Sigmoid colon (tissue), 6 donors: ENCODE measurements at regions not wholly inside any gene's neighbourhood (a gene's known extent, or its start where the extent isn't known, plus 50 kb on each side); places are given as distances from the start of the nearest gene placed in this dataset.

ENCODE experiments used
- DNase-seq: peaks from one replicate; pipeline ENCODE4 v3.0.0-alpha.2; 2019
- H3K27ac ChIP-seq, 4 donors: fragments of 200-600 bp; sonication (generic); one replicate each; pipeline ENCODE4 v1.5.1; 2016 to 2019; ENCODE audit warnings: mild to moderate bottlenecking in 1 of 4
- H3K27me3 ChIP-seq, 3 donors: fragments of 200-600 bp; sonication (generic); one replicate each; pipeline ENCODE4 v1.5.1; 2019; ENCODE audit warnings: mild to moderate bottlenecking in 1 of 3
- H3K36me3 ChIP-seq, 4 donors: fragments of 200-600 bp; sonication (generic); one replicate each; pipeline ENCODE4 v1.5.1; 2016 to 2019
- H3K4me1 ChIP-seq, 4 donors: fragments of 200-600 bp; sonication (generic); one replicate each; pipeline ENCODE4 v1.5.1; 2017 to 2019
- H3K4me3 ChIP-seq, 4 donors: fragments of 200-600 bp; sonication (generic); one replicate each; pipeline ENCODE4 v1.5.1; 2017 to 2019; ENCODE audit warnings: mild to moderate bottlenecking in 2 of 4, moderate library complexity in 1 of 4
- H3K9me3 ChIP-seq, 4 donors: fragments of 200-600 bp in 3 of 4; sonication (generic) in 3 of 4; one replicate each; pipeline versions ENCODE4 v1.5.1 to v1.6.1; 2013 to 2019
- CTCF ChIP-seq, 4 experiments: fragments of 450-650 bp in 3 of 4; fragments of 200-600 bp in 1 of 4; IDR thresholded peaks; one replicate each; pipeline ENCODE4 v1.5.1; 2016 to 2019; ENCODE audit warnings: antibody characterized with exemption in 4 of 4, mild to moderate bottlenecking in 3 of 4, moderate library complexity in 2 of 4
- EP300 ChIP-seq, 4 donors: sonication (generic); formaldehyde crosslinking; IDR thresholded peaks; one replicate each; pipeline ENCODE4 v1.6.1; 2017; ENCODE audit warnings: antibody characterized with exemption in 4 of 4
- POLR2A ChIP-seq, 2 donors: fragments of 450-650 bp; IDR thresholded peaks; one replicate each; pipeline ENCODE4 v1.6.1; 2016; ENCODE audit warnings: antibody characterized with exemption in 2 of 2, mild to moderate bottlenecking in 2 of 2, moderate library complexity in 2 of 2
- POLR2AphosphoS5 ChIP-seq, 4 donors: sonication (generic); formaldehyde crosslinking; IDR thresholded peaks; one replicate each; pipeline ENCODE4 v1.6.1; 2017; ENCODE audit warnings: antibody characterized with exemption in 4 of 4
- WGBS, 2 donors: extraction: QIAGEN DNeasy Blood & Tissue Kit; methylation state at CpG; one replicate each; pipeline ENCODE4 v1.1.7; 2013; 5-methylcytosine and 5-hydroxymethylcytosine counted together
- intact Hi-C: fragments of 100-400 bp; cut with DNase I; formaldehyde crosslinking; loops from one replicate; pipeline ENCODE4 v1.15.1; 2023
- donor health status: healthy with polysubstance abuse.
- donor health status: healthy.

GRCh38 chr3:194076475-194076874 lies 59.5 kb upstream of the HES1 start:
- H3K9me3 ChIP-seq, result no peaks in the 10 kb centered on the region
- no peaks in the 10 kb centered on the region for H3K36me3 ChIP-seq
- no peak for DNase-seq
- 18 to 67% methylated on average over 7 of the region's 7 CpGs for WGBS, 2 donors
- intact Hi-C loops, result no loop called here
- H3K4me3 ChIP-seq, result no peak overlapping the region
- H3K27me3 ChIP-seq, result no peaks in the 10 kb centered on the region
- H3K27ac ChIP-seq, result no peak overlapping the region
- no peak for TF ChIP-seq POLR2A (IDR thresholded peaks at IDR 0.05)
- TF ChIP-seq POLR2AphosphoS5 (IDR thresholded peaks at IDR 0.05), result no peak
- no peak for TF ChIP-seq EP300 (IDR thresholded peaks at IDR 0.05)
- no peak for TF ChIP-seq CTCF (IDR thresholded peaks at IDR 0.05)
- H3K4me1 ChIP-seq, result peaks cover 0 to 5% (median 4%) of the 10 kb centered on the region in 4 donors

- no peaks in the 10 kb centered on the region for H3K9me3 ChIP-seq
- H3K27ac ChIP-seq, result no peak overlapping the region
- WGBS, 2 donors, result 76 to 85% methylated on average over 2 of the region's 2 CpGs
- no peak for DNase-seq
- intact Hi-C loops, result no loop called here
- H3K4me1 ChIP-seq, result peaks cover 0 to 3% (median 0%) of the 10 kb centered on the region in 4 donors
- no peaks in the 10 kb centered on the region for H3K27me3 ChIP-seq
- no peaks in the 10 kb centered on the region for H3K36me3 ChIP-seq
- TF ChIP-seq CTCF (IDR thresholded peaks at IDR 0.05) (no peak), POLR2AphosphoS5 (IDR thresholded peaks at IDR 0.05) (no peak), EP300 (IDR thresholded peaks at IDR 0.05) (no peak), POLR2A (IDR thresholded peaks at IDR 0.05) (no peak)
- H3K4me3 ChIP-seq, result no peak overlapping the region
These were observed 58.3 kb upstream of the HES1 start for GRCh38 chr3:194077602-194078001.

- intact Hi-C loops, result no loop called here
- no peaks in the 10 kb centered on the region for H3K9me3 ChIP-seq
These were observed 57.7 kb upstream of the HES1 start for GRCh38 chr3:194078045-194078821.

GRCh38 chr3:194079702-194080172 lies 56.2 kb upstream of the HES1 start:
- 87 to 88% methylated on average over 14 of the region's 14 CpGs for WGBS, 2 donors

More at GRCh38 chr3:194078045-194078821, 57.7 kb upstream of the HES1 start:
- no peak overlapping the region for H3K4me3 ChIP-seq
- no peaks in the 10 kb centered on the region for H3K36me3 ChIP-seq
- H3K27me3 ChIP-seq, result no peaks in the 10 kb centered on the region
- 76 to 77% methylated on average over 8 of the region's 8 CpGs for WGBS, 2 donors
- DNase-seq, result no peak
- H3K4me1 ChIP-seq, result peaks cover 0 to 9% (median 0%) of the 10 kb centered on the region in 4 donors
- no peak overlapping the region for H3K27ac ChIP-seq
- no peak for TF ChIP-seq EP300 (IDR thresholded peaks at IDR 0.05)
- no peak for TF ChIP-seq CTCF (IDR thresholded peaks at IDR 0.05)
- no peak for TF ChIP-seq POLR2AphosphoS5 (IDR thresholded peaks at IDR 0.05)
- TF ChIP-seq POLR2A (IDR thresholded peaks at IDR 0.05), result no peak

More at GRCh38 chr3:194079702-194080172, 56.2 kb upstream of the HES1 start:
- peaks cover 0 to 12% (median 0%) of the 10 kb centered on the region in 4 donors for H3K4me1 ChIP-seq
- no peaks in the 10 kb centered on the region for H3K9me3 ChIP-seq
- no peak overlapping the region for H3K4me3 ChIP-seq
- intact Hi-C loops, result no loop called here
- no peaks in the 10 kb centered on the region for H3K36me3 ChIP-seq
- H3K27ac ChIP-seq, result no peak overlapping the region
- TF ChIP-seq EP300 (IDR thresholded peaks at IDR 0.05) (no peak), POLR2A (IDR thresholded peaks at IDR 0.05) (no peak), POLR2AphosphoS5 (IDR thresholded peaks at IDR 0.05) (no peak), CTCF (IDR thresholded peaks at IDR 0.05) (no peak)
- no peaks in the 10 kb centered on the region for H3K27me3 ChIP-seq
- DNase-seq, result no peak
